Lower leg skin (tissue), 4 donors: ENCODE measurements at regions not wholly inside any gene's neighbourhood (a gene's known extent, or its start where the extent isn't known, plus 50 kb on each side); places are given as distances from the start of the nearest gene placed in this dataset.

ENCODE experiments used
- DNase-seq, 2 donors: peaks; one replicate each; pipeline ENCODE4 v3.0.0-alpha.2; 2019; ENCODE audit warnings: low spot score in 2 of 2
- H3K4me3 ChIP-seq: fragments of 200-600 bp; sonication (generic); 2 replicates; pipeline ENCODE4 v1.5.1; 2017; ENCODE audit warnings: mild to moderate bottlenecking, low read depth; ENCODE audit not compliant: poor library complexity, severe bottlenecking
- POLR2A ChIP-seq, 2 donors: fragments of 450-650 bp; IDR thresholded peaks; one replicate each; pipeline ENCODE4 v1.6.1; 2016 to 2017; ENCODE audit warnings: antibody characterized with exemption in 2 of 2, mild to moderate bottlenecking in 1 of 2, moderate library complexity in 1 of 2
- WGBS, 2 donors: methylation state at CpG; one replicate each; pipeline ENCODE4 v1.1.5; 2018; 5-methylcytosine and 5-hydroxymethylcytosine counted together
- intact Hi-C: fragments of 100-400 bp; cut with DNase I; formaldehyde crosslinking; loops from one replicate; pipeline ENCODE4 v1.15.0; 2023; ENCODE audit warnings: low total_unique reads
- TF ChIP-seq, protein P1 (sequence below), 3 donors: fragments of 450-650 bp; IDR thresholded peaks; one replicate each; pipeline ENCODE4 v1.5.1; 2016; ENCODE audit warnings: antibody characterized with exemption in 3 of 3, mild to moderate bottlenecking in 3 of 3, moderate library complexity in 2 of 3

DNA sequence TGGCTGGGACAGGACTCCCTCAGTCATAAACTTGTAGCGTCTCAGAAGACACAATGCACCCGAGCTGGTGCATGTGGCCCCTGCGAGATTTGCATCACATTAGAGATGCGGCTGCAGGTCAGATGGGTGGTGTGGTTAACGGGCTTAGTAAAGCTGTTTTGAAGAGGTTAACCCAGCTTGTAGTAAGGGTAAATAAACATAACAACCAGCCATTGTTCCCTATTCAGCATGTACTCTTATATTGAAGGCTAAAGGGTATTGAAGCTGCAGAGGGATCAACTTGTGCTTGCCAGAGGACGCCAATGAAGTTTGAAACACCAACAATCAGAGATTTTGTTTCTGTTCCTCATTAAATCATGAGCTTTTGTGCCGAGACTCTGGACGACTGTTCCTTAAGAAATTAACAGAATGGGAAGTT lies 79.4 kb downstream of the ZIC5 start:
- intact Hi-C loops = no loop called here
- 70 to 71% methylated on average over 8 of the region's 8 CpGs for WGBS, 2 donors
- no peak for DNase-seq
- TF ChIP-seq, protein P1, sequence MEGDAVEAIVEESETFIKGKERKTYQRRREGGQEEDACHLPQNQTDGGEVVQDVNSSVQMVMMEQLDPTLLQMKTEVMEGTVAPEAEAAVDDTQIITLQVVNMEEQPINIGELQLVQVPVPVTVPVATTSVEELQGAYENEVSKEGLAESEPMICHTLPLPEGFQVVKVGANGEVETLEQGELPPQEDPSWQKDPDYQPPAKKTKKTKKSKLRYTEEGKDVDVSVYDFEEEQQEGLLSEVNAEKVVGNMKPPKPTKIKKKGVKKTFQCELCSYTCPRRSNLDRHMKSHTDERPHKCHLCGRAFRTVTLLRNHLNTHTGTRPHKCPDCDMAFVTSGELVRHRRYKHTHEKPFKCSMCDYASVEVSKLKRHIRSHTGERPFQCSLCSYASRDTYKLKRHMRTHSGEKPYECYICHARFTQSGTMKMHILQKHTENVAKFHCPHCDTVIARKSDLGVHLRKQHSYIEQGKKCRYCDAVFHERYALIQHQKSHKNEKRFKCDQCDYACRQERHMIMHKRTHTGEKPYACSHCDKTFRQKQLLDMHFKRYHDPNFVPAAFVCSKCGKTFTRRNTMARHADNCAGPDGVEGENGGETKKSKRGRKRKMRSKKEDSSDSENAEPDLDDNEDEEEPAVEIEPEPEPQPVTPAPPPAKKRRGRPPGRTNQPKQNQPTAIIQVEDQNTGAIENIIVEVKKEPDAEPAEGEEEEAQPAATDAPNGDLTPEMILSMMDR (IDR thresholded peaks at IDR 0.05) = no peak
- TF ChIP-seq POLR2A (IDR thresholded peaks at IDR 0.05) = no peak
- no peak overlapping the region for H3K4me3 ChIP-seq

DNA sequence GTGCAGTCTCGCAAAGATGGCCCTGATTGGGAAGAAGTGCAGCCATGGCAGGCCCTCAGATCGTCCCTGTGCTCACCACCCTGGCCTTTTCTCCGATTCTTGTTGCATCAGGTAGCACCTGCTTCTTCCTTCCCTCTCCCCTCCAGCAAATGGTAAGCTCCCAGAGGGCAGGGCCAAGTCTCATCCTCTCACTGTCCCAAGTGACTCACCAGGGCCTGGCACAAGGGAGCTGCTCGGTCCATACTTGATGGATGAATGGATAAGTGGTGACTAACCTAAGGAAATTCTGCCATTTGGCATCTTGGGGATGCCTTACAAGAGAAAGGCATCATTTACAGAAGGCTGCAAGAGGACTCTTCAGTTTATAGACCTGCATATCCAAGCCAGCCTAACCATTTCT lies 84.9 kb downstream of the ZIC5 start:
- intact Hi-C loops = no loop called here
- TF ChIP-seq POLR2A (IDR thresholded peaks at IDR 0.05) = no peak
- TF ChIP-seq, protein P1 (IDR thresholded peaks at IDR 0.05) = no peak
- 76 to 78% methylated on average over 4 of the region's 4 CpGs for WGBS, 2 donors
- H3K4me3 ChIP-seq = no peak overlapping the region
- no peak for DNase-seq

DNA sequence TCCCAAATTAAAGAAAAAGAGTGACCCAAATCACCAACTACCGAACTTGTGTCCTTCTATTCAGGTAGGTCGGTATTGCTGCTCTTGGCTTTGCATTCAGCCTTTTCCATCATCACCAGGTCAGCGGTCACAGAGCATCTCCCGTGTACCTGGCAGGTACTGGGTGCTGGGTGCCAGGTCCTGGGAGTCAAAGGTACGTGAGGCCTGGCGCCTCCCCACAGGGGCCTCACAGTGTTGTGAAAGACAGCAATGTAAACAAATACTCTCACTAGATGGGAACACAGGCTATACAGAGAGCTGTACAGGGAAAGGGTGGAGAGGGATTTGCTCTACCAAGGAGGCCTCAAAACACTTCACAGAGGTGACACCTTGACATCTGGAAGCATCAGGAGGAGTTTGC lies 86.7 kb downstream of the ZIC5 start:
- intact Hi-C loops = no loop called here
- 69 to 78% methylated on average over 6 of the region's 6 CpGs for WGBS, 2 donors
- no peak for DNase-seq
- H3K4me3 ChIP-seq = no peak overlapping the region
- TF ChIP-seq, protein P1 (IDR thresholded peaks at IDR 0.05) = no peak
- no peak for TF ChIP-seq POLR2A (IDR thresholded peaks at IDR 0.05)

DNA sequence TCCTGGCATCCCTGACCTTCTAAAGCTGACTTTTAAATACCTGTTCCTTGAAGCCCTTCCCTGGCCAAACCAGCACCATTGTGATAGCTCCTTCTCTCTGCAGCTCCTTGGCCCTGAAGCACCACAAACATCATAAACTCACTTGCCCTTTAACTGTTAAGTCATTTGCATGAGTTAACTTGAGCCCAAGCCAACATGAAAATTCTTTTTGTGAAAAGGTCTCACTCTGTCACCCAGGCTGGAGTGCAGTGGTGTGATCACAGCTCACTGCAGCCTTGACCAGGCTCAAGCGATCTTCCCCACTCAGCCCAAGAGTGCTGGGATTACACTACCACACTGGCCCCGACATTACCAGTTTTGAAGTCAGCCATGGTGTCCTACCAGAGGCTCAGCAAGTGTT lies 87.8 kb downstream of the ZIC5 start:
- intact Hi-C loops = no loop called here
- no peak for TF ChIP-seq POLR2A (IDR thresholded peaks at IDR 0.05)
- TF ChIP-seq, protein P1 (IDR thresholded peaks at IDR 0.05) = no peak
- no peak for DNase-seq
- WGBS, 2 donors = 88 to 93% methylated on average over 2 of the region's 2 CpGs
- H3K4me3 ChIP-seq = no peak overlapping the region

DNA sequence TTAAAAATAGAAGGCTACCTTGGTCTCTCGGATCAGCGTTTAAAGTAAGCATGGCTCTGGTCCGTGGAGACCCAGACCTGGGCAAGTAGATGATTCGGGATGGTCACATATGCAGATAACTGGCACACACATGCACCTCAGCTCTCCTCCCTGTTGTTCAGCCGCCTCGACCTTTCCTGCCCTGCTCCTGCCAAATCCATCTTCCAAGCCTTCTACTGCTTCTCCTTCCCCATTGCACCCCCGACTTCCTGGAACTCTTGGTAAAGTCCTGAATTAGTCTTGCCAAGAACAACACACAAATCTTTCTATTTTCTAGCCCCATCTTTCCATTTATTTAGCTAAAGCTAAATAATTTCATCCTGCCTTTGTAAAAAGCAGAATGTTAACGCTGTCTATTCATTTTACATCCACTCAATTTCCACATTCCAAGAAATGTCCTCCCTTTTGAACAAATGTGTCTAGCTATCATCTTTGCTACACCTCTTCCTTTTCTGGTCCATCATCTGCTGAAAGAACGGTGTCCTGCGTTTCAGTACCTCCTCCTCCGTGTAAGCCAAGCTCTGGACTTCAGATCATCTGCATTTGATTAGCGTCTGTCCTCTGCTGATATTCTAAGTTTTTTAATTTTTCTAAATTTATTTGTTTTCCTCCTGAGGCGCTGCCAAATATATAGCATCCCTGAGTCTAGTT lies 92.5 kb downstream of the ZIC5 start:
- TF ChIP-seq POLR2A (IDR thresholded peaks at IDR 0.05) = no peak
- TF ChIP-seq, protein P1 (IDR thresholded peaks at IDR 0.05) = no peak
- intact Hi-C loops = no loop called here
- DNase-seq = no peak
- WGBS, 2 donors = 59 to 62% methylated on average over 13 of the region's 13 CpGs
- no peak overlapping the region for H3K4me3 ChIP-seq

DNA sequence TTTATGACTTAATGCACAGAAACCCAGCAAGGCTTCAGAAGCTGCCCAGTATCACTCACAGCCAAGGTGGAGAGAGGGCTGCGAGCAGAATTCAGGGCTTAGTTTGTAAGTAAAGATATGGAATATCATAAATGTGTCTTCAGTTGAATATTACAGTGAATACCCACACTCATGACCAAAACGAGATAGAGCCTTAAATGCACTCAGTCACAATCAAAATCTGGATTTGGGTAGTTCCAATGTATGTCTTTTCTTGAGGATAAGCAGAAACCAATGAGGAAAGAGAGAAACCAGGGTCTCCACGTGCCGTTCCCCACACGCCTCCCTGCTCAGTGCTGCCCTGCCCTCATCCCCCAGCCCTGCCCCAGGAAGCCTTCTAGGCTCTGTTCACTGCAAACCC lies 94.9 kb downstream of the ZIC5 start:
- TF ChIP-seq, protein P1 (IDR thresholded peaks at IDR 0.05) = no peak
- DNase-seq = no peak
- 87 to 96% methylated on average over 5 of the region's 5 CpGs for WGBS, 2 donors
- H3K4me3 ChIP-seq = no peak overlapping the region
- intact Hi-C loops = no loop called here
